PC-9 (cell line): ENCODE measurements at regions not wholly inside any gene's neighbourhood (a gene's known extent, or its start where the extent isn't known, plus 50 kb on each side); places are given as distances from the start of the nearest gene placed in this dataset.

ENCODE experiments used
- CTCF ChIP-seq: fragments of 200-600 bp; sonication (generic); conservative IDR thresholded peaks from 2 replicates; pipeline ENCODE4 v1.6.1; 2017; ENCODE audit warnings: mixed run types, antibody characterized with exemption, mild to moderate bottlenecking, moderate library complexity
- EZH2 ChIP-seq: fragments of 200-600 bp; sonication (generic); IDR thresholded peaks from 2 replicates; pipeline ENCODE4 v1.8.0; 2017; ENCODE audit warnings: antibody characterized with exemption, low read depth

GRCh38 chr1:19560480-19560879, 75.1 kb upstream of the CAPZB start:
- TF ChIP-seq CTCF (no peak), EZH2 (no peak)
